GM19463 (cell line): ENCODE measurements at regions not wholly inside any gene's neighbourhood (a gene's known extent, or its start where the extent isn't known, plus 50 kb on each side); places are given as distances from the start of the nearest gene placed in this dataset.
"Not testable (repeated sequence)": the region's sequence is repeated elsewhere in the genome, so short reads cannot be mapped to it uniquely, and the experiment has no call there.

ENCODE experiments used
- ATAC-seq: cut with Tn5 transposase; IDR thresholded peaks from one replicate; pipeline ENCODE4 v1.9.1; 2021; ENCODE audit warnings: mild to moderate bottlenecking, moderate library complexity; ENCODE audit not compliant: unreplicated experiment

DNA sequence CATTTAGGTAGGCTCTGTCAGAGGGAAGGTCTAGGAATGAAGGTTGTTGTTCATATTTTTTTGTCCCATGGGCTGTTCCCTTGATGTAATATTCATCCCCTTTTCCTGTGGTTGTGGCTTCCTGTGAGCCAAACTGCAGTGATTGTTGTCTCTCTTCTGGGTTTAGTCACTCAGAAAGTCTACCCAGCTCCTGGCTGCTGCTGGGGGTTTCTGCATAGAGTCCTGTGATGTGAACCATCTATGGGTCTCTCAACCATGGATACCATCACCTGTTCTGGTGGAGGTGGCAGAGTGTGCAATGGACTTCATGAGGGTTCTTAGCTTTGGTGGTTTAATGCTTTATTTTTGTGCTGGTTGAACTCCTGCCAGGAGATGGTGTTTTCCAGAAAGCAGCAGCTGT, 122.8 kb downstream of the ZC4H2 start:
- ATAC-seq, result no peak

DNA sequence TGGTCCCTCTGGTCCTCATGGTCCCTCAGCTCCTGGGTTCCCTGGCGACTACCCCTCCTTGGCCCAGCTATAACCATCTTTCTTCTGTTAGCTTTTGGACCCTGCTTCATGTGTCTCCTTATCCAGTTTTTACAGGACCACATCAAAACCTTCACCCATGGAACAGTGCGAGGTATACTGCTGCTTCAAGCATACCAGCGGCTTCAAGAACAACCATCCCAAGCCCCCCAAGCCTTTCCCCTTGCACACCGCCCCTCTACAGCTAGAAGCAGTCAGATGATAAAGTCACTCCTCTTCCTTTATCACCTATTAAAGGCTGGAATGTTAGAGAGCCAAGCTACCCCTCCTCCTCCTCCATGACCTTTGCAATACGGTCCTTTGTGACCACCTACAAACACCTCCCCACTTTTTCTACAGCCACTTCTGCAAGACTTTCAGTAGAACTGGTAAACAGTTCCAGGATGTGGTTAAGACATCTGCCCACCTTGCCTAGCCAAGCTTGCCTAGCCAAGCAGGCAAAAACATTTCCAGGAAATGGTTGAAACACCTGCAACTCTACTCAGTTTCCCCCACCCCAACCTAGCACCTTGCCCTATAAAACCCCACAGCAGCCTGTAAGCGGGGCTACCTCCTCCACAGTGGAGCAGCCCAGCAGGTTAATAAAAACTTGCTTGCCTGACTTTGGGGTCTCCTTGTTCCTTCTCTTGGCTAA, 125.7 kb downstream of the ZC4H2 start:
- ATAC-seq, result no peak

DNA sequence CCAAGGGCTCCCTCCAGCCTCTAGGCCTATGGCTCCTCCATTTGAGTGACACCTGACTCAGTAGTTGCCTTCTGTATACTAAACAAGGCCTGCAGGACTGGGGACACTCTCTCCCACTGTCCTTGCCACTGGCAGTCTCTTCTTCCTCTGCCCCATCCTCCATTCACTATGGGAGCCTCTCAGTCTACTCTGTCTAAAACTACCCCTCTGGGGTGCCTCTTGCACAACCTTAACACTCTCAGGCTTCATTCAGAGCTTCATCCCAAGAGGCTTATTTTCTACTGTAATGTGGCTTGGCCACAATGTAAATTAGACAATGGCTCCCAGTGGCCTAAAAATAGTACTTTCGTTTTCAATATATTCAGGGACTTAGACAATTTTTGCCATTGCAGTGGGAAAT, 133.0 kb downstream of the ZC4H2 start:
- ATAC-seq, result no peak

DNA sequence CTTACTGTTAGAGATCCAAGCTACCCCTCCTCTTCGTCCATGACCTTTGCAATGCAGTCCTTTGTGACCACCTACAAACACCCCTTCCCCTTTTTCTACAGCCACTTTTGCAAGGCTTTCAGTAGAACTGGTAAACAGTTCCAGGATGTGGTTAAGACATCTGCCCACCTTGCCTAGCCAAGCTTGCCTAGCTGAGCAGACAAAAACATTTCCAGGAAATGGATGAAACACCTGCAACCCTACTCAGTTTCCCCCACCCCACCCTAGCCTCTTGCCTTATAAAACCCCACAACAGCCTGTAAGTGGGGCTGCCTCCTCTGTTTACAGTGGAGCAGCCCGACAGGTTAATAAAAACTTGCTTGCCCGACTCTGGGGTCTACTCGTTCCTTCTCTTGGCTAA, 133.8 kb downstream of the ZC4H2 start:
- no peak for ATAC-seq

DNA sequence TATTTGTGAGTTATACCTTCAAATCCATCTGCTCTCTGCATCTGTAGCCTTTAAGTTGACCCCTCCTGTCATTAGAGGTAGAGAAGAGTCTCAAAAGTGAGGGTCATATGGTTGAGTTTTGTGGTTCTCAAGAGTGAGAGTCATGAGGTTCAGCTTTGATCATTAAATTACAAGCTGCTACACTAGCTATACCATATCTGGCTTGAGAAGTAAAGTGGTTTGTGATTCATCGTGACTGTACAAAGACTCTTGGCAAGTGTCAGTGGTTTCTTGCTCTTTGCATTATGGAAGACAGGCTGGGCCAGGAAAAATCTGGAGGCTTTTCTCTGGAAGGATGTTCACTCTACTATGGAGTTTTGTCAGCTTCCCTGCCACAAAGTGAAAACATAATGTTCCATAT, 170.6 kb downstream of the ZC4H2 start:
- ATAC-seq, result no peak

DNA sequence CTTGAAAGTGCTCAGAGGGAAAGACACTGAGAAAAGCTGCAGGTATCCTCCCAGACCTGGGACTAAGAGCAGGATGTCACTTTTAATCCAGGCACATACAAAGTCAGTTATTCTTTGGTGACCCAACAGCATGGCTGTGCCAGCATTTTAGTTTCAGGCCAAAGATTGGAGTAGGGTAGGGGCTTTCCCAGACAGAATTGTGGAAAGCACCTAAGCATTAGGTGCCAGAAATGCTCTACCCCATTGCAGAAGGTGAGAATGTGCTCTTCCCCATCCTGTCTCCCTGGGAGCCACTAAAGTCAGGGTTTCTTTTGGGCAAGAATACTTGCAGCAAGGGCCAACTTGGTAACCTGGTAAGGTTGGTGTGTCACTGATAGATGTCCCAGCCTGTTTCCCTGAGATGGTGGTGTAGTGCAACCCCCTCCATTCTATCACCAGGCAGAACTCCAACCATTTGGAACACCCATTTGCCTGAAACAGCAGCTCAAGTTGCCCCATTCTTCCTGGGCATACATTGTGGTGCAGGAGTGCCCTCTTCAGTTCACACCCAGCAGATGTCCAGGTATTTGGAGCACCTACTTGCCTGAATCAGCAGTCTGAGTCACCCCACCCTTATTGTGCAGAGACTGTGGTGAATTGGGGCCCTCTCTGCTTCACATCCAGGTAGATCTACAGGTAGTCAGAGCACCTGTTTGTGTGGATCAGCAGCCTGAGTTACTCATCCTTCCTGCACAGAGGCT, 183.5 kb downstream of the ZC4H2 start:
- peak; percentile 56 for ATAC-seq

DNA sequence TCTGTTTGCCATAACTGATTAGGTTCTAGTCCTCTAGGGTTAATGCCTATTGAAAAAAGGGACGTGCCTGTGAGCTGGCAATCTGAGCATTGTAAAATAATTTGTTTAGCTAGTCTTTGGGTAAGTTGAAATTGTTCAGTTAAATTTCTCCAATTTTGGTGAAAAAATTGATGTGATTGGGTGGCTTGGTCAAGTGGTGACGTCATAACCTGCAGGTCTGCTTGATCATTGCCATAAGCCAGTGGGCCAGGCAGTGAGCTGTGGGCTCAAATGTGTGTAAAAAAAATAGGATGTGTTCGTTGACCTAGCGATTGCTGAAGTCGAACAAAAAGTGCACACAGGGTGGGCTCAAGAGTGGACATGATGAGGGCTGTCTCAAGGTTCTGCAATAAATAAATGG, 193.3 kb downstream of the ZC4H2 start:
- ATAC-seq, result no peak

DNA sequence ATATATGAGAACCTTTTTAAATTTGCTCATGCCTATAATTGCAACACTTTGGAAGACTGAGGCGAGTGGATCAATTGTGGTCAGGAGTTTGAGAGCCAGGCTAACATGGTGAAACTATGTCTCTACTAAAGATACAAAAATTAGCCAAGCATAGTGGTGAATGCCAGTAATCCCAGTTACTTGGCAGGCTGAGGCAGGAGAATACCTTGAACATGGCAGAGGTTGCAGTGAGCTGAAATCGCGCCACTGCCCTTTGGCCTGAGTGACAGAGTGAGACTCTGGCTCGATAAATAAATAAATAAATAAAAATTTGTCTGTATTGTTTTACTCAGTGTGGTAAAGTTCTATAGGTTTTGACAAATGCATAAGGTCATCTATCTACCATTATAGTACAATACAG, 218.2 kb downstream of the ZC4H2 start:
- no peak for ATAC-seq

DNA sequence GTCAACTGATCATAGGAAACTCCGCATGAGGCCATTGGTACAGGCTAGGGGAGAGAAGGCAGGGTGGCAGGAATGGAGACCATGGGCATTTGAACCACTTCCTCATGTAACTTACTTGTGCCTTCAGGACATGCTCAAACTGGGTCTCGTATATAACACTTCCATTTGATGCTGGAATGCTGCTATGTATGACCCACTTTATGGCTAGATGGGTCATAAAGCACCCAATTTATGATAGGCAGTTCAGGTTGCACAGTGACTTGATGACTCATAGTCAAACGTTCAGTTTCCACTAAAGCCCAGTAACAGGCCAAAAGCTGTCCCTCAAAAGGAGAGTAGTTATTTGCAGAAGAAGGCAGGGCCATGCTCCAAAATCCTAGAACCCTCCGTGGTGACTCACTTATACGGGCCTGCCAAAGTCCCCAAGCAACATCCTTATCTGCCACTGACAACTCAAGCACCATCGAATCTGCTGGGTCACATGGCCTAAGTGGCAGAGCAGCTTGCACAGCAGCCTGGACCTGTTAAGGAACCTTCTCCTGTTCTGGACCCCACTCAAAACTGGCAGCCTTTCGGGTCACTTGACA, 236.4 kb downstream of the ZC4H2 start:
- ATAC-seq, result no peak

DNA sequence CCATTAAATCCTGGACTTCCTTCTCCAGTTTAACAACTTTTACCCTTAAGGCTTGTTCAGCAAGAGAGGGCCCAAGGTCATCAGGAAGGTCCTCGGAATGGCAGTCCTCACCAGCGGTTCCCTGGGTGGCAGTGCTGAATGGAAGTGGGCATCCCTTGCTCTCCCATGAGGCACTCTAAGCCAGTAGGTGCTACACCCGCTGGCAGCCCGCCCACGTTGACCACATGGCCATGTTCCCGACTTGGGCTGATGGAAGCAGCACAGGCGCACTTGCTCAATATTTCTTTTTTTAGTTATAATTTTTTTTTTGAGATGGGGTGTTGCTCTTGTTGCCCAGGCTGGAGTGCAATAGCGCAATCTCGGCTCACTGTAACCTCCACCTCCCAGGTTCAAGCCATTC, 277.9 kb downstream of the ZC4H2 start:
- ATAC-seq, result no peak

DNA sequence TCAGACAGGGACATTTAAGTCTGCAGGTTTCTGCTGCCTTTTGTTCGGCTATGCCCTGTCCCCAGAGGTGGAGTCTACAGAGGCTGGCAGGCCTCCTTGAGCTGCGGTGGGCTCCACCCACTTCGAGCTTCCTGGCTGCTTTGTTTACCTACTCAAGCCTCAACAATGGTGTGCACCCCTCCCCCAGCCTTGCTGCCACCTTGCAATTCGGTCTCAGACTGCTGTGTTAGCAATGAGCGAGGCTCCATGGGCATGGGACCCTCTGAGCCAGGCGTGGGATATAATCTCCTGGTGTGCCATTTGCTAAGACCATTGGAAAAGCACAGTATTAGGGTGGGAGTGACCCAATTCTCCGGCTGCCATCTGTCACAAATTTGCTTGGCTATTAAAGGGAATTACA, 280.9 kb downstream of the ZC4H2 start:
- ATAC-seq, result not testable (repeated sequence)

DNA sequence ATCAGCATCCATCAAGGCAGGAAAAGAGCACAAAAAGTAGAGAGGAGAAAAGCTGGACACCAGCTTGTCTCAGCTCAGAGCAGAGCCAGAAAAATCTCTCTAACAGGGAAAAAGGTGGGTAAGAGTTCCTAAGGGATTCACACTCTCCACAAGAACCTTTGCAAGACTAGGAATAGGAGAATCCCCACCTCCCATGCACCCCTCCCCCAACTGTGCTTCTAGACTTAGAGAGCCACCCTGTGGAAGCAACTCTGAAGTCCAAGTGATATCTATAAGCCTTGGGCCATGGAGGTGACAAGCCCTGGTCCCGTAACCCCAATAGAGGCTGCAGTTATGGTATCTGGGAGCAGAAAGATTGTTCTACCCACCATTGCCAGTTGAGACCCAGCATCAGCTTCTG, 267.6 kb upstream of the MTMR8 start:
- ATAC-seq, result no peak

DNA sequence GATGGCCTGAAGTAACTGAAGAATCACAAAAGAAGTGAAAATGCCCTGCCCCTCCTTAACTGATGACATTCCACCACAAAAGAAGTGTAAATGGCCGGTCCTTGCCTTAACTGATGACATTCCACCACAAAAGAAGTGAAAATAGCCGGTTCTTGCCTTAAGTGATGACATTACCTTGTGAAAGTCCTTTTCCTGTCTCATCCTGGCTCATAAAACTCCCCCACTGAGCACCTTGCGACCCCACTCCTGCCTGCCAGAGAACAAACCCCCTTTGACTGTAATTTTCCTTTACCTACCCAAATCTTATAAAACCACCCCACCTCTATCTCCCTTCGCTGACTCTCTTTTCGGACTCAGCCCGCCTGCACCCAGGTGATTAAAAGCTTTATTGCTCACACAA, 262.0 kb upstream of the MTMR8 start:
- not testable (repeated sequence) for ATAC-seq

DNA sequence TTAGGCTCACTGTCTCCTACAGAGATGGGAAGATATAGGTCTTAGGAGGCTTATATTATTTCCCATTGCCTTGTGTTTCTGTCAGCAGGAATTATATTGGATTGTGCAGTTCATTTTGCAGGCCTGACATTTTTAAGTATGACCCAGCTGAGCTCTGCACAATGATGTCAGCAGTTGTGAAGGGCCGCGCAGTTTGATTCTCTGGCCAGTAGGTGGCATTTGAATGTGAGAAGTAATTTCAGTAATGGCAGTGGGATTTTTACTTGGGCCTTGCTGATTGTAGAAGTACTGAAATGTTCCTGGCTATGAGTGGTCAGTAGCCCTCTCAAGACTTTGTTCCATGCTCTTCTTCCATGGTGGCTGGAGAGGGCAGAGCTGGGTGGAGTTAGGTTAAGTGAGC, 247.2 kb upstream of the MTMR8 start:
- ATAC-seq, result no peak
